GM12892 (cell line): ENCODE measurements at regions not wholly inside any gene's neighbourhood (a gene's known extent, or its start where the extent isn't known, plus 50 kb on each side); places are given as distances from the start of the nearest gene placed in this dataset.

Experiments
- DNase-seq: peaks from one replicate; pipeline ENCODE4 v3.0.0; 2011; ENCODE audit not compliant: insufficient read length
- FAIRE-seq: peaks from 2 replicates; lab custom pipeline; 2011; peaks lifted over from hg19 to GRCh38; lab: Jason Lieb, UNC
- POLR2A ChIP-seq: IDR thresholded peaks from 2 replicates; pipeline ENCODE4 v1.6.1; 2011; ENCODE audit warnings: low read depth, low read length, control low read depth
- POLR2AphosphoS5 ChIP-seq: IDR thresholded peaks from 2 replicates; pipeline ENCODE4 v1.6.1; 2011; ENCODE audit warnings: low read depth, low read length, control low read depth
- TAF1 ChIP-seq: IDR thresholded peaks from 2 replicates; pipeline ENCODE4 v1.6.1; 2011; ENCODE audit warnings: low read depth, mild to moderate bottlenecking, control low read depth, low read length, borderline replicate concordance

DNA sequence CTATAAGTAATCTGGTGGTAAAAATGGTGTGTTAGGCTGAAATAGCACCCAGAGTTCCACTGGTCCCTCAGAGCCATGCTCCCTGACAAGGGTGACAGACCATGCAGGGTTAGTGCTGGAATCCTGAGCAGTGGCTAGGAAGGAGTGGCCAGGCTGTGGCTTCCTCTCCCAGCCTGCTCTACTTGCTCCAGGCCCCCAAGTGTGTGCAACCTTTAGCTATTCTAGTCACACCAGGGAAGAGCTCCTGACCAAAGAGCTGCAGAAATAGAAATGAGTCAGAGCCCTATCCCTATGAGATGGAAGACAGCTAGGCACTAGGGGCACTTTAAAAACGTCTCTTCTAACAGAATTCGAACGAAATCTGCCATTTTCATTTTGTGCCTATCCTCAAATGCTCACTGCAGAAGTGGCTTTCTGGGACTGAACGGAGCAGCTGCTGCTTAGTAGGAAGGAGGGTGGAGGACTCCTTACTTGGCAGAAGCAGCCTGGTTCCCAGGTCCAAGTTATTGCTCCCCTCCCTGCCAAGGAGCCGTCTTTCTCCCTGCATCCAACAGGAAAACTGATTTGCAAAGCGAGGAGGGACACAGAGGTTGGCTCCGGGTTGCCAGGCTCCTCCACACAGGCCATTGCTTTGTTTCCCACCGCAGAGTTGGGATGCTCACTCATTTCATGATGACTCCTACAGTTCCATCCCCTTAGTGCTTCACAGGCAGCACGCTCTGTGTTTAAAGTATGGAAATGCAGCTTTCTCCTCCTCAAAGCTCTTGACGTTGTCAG lies 754.5 kb downstream of the C6orf118 start:
- FAIRE-seq (no peak), DNase-seq (no peak)
- TF ChIP-seq POLR2A, result no peak
- no peak for TF ChIP-seq TAF1
- no peak for TF ChIP-seq POLR2AphosphoS5

DNA sequence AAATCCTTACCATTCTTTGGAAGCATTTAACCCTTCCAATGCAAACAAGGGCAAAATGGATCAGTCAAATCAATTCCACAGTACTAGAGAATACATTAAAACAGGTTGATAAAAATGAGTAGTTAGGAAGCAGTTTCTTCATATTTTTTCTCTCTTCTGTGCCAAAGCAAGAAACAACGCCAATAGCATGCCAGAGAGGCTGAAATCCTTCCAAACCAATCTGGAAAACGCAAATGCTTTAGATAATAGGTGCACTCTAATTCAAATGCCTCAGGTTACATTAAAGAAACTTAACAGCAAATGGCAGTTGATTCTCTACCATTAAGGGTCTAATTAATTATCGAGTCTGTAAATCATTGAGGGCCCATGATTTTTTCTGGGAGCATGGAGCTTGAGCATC lies 755.2 kb downstream of the C6orf118 start:
- no peak for DNase-seq
- TF ChIP-seq POLR2A, result no peak
- TF ChIP-seq POLR2AphosphoS5, result no peak
- no peak for TF ChIP-seq TAF1
- FAIRE-seq, result no peak

DNA sequence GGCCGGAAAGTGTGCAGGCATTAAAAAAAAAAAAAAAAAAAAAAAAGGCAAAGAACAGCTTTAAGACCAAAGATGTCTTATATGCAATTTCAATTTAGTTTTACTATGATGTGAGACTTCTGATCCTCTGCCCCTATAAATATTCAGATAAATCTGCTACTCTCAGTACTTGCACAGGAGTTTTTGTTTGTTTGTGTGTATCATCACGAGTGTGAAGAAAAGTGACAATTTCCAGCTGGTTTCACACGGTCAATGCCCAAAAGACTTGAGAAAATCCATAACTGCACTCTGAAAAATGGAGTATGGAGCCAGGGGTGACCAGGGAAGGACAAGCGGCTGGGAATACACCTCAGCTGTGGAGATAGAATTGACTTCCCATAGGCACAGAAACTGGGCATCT lies 757.7 kb downstream of the C6orf118 start:
- DNase-seq (no peak), FAIRE-seq (no peak)
- TF ChIP-seq POLR2A (no peak), POLR2AphosphoS5 (no peak), TAF1 (no peak)

DNA sequence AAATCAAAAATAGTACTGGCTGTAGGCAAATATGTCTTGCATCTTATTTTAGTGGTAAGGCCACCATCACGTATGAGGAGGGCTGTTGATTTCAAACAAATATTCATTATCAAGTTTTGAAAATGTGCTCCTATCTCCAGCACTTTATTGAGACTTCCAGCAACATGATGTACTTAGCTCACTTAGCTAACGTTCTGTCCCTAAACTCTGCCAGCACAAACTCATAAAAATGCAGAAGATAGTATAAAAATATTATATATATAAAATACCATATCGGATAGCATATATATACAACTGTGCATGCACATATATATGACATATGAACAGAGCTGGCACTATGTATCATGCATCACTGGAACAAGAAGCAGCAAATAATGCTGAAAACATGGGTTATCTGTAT lies 762.3 kb downstream of the C6orf118 start:
- DNase-seq (no peak), FAIRE-seq (no peak)
- TF ChIP-seq TAF1 (no peak), POLR2A (no peak)

DNA sequence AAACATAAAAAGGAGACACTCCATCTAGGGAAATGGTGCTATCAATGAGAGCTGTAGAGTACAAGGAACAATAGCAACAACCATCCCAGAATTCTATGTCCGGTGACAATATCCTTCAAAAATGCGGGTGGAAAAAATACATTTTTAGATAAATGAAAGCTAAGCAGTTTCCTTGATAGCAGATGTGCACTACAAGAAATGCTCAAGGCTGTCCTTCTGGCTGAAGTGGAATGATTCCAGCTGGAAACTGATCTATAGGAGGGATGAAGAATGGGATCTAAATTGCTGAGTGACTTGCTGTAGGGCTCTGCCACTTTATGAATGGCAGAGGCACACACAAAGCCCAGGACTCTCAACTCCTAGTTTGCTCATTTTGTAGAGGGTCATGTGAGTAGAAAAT lies 763.1 kb downstream of the C6orf118 start:
- TF ChIP-seq POLR2AphosphoS5, result no peak
- TF ChIP-seq POLR2A, result no peak
- TF ChIP-seq TAF1, result no peak
- DNase-seq (no peak), FAIRE-seq (no peak)

DNA sequence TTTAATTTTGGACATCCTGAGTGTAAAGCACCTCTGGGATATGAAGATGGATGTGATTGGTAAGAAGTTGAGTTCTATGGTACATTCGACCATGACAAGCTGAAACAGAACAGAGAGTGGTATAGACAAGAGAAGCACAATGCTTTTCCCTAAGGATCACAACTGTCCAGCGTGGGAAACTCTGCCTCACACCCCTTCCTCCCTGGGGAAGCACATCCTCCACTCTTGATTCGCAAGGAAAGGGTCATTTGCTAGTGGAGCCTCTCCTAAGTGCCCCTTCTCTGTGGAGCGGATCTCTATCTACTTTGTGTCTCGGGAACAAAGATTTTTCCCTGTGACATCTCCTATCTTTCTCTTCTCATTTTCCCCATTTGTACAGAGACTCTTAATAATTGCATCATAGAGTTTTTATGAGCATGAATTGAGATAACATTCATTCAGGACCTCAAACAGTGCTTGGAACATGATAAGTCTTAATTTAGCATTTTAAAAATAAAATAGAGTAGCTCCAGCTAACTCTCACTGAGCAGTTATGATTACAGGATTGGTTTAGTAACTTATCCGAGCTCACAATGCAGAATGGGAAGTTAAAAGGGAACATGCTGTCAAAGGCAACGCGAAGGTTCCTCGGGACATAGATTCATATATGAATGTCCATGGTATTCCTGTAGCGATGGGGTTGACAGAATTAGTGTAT lies 775.2 kb downstream of the C6orf118 start:
- DNase-seq, result no peak
- no peak for TF ChIP-seq POLR2AphosphoS5
- no peak for TF ChIP-seq TAF1
- TF ChIP-seq POLR2A, result no peak
- no peak for FAIRE-seq

DNA sequence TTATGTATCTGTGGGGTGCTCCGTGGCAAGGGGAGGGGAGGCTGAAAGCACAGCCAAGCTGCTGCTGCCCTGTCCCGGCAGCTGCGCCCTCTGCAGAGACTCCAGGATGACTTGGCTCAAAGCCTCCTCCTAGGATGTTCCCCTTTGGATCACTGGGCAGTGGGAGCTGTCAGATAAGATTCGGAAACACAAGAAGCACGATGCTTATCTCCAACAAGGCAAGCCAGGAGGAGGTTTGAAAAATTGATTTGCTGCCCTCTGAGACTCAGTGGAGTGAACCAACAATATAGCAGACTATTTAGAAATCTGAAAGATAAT lies 776.4 kb downstream of the C6orf118 start:
- TF ChIP-seq TAF1, result no peak
- no peak for TF ChIP-seq POLR2AphosphoS5
- TF ChIP-seq POLR2A, result no peak
- DNase-seq (no peak), FAIRE-seq (no peak)

DNA sequence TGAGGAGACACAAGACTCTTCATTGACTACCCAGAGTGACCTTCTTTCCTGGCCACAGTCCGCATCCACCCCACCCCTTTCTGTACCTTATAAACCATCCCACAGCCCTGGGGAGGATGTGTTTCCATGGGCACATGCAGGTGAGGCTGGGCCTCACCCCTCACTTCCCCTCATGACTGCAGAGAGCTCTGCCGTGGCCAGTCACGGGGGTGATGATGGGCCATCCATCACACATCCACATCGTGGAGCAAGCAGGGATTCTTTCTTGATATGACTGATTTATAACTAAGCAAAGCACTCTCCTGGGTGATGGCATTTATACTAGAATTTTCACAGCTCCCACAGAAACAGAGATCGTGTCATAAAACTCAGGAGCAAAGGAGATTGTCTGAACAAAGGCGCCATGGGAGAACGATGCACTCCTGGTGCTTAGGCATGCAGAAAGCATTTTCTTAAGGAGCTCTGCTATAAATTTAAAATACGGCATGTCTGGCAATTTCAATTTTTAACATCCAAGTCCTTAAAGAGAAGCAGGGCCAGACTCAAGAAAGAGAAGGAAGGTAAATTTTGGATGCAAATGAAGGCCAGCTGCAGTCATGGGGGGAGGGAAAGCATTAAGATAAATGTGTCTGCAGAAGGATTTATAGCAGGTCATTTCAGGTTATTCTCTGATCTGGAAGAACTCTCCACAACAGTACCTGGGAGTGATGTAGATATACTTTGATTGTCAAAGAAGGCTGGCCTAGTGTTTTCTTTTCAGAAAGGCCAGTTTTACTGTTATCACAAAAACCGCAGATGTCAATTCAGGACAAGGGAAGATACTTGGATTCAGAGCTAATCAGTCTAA lies 777.0 kb downstream of the C6orf118 start:
- no peak for TF ChIP-seq POLR2A
- TF ChIP-seq TAF1, result no peak
- no peak for TF ChIP-seq POLR2AphosphoS5
- FAIRE-seq, result no peak
- no peak for DNase-seq

DNA sequence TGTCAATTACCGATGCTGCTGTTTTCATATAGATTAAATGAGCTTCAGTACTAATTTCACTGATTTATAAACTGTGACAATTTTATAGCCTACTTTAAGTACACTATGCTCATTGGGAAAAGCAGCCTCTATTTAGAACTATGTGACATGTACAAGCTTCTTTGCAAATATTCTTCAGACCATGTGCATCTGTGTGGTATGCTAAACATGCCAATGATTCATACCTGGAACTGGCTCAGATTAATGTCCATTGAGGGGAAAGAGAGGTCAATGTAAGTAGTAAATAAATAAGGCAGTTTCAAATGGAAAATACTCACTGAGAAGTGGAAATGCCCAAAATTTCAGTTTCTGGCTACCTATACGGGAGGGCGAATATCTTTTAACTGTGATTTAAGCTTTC lies 777.7 kb downstream of the C6orf118 start:
- TF ChIP-seq POLR2A (no peak), POLR2AphosphoS5 (no peak)
- FAIRE-seq (no peak), DNase-seq (no peak)

DNA sequence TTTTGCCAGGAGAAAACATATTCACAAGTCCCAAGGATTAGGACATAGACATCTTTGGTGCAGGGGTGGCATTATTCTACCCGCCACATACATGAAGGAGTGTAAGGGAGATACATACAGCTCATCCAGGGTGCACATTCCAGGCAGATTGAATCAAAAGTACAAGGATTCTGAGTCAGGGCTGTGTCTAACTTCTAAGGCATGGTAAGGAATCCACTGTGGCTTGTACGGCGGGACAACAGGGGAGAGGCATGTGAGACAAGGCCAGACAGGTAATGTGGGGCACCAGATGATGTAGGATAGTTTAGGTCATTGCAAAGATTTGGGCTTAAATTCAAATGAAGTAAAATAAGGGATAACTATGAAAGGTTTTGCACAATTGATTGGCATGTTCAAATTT lies 780.9 kb downstream of the C6orf118 start:
- no peak for TF ChIP-seq POLR2AphosphoS5
- TF ChIP-seq POLR2A, result no peak
- TF ChIP-seq TAF1, result no peak
- DNase-seq (no peak), FAIRE-seq (no peak)

DNA sequence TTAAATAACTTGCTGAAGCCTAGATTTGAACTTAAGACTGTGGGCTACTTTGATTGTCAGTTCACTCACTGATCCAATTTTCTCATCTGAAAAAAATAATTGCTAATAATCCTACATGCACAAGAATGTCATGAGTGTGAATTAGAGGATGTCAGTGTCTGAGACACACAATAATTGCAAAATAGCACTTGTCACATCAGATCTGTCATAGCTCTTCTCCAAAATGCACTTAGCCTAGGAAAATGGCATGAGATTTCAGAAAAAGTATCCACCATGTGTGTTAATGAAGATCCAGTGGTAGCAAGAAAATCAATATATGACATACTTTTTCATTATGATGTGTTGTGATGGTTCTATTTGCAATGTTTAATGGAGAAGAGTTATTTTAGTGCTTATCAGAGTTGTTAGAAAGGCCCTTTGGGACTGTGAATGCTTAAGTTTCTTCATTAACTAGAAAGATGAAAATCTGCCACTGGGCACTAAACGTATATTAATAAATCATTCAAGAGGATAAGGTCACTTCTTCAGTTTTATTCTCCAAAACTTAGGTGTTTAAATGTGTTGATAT lies 786.2 kb downstream of the C6orf118 start:
- no peak for DNase-seq
- TF ChIP-seq TAF1 (no peak), POLR2A (no peak), POLR2AphosphoS5 (no peak)
- no peak for FAIRE-seq

DNA sequence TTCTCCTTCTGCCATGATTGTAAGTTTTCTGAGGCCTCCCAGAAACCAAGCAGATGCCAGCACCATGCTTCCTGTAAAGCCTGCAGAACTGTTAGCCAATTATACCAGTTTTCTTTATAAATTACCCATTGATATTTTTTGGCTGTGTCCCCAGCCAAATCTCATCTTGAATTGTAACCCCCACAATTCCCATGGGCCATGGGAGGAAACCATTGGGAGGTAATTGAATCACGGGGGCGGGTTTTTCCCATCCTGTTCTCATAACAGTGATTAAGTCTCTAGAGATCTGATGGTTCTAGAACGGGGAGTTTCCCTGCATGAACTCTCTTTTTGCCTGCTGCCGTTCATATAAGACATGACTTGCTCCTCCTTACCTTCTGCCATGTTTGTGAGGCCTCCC lies 788.5 kb downstream of the C6orf118 start:
- DNase-seq (no peak), FAIRE-seq (no peak)
- no peak for TF ChIP-seq TAF1
- TF ChIP-seq POLR2A, result no peak
- no peak for TF ChIP-seq POLR2AphosphoS5
